ENCODE measurements at regions not wholly inside any gene's neighbourhood (a gene's known extent, or its start where the extent isn't known, plus 50 kb on each side); places are given as distances from the start of the nearest gene placed in this dataset.

GRCh38 chr3:118088696-118089095 lies 946.0 kb downstream of the IGSF11 start:
- no peaks in the 10 kb centered on the region for H3K4me1 ChIP-seq (ENCODE audit: control insufficient read depth in 5 of 5, insufficient read depth in 5 of 5, low read length in 5 of 5)
- no peak overlapping the region for H3K27ac ChIP-seq (ENCODE audit: low read depth in 1 of 2, low read length in 1 of 2)
- no peaks in the 10 kb centered on the region for H3K36me3 ChIP-seq (ENCODE audit: control insufficient read depth in 4 of 4, insufficient read depth in 4 of 4, low read length in 4 of 4)
- no peak overlapping the region for H3K4me3 ChIP-seq
- no peak for TF ChIP-seq CTCF (IDR thresholded peaks at IDR 0.05; ENCODE audit: control extremely low read depth, extremely low read depth)
- H3K9me3 ChIP-seq (ENCODE audit: control insufficient read depth in 4 of 4, insufficient read depth in 3 of 4, low read length in 3 of 4), result peaks cover 0 to 6% (median 2%) of the 10 kb centered on the region in 4 donors
- no peak for DNase-seq
- no peak for ATAC-seq (ENCODE audit: insufficient read depth, low FRiP score)
- 47 to 58% methylated on average over 3 of the region's 3 CpGs for WGBS, 2 donors
- H3K27me3 ChIP-seq (ENCODE audit: control insufficient read depth in 3 of 3, insufficient read depth in 3 of 3, low read length in 2 of 3), result no peaks in the 10 kb centered on the region
- no peak overlapping the region for H3K9ac ChIP-seq (ENCODE audit: insufficient read depth in 1 of 2, low read length in 2 of 2)

DNA sequence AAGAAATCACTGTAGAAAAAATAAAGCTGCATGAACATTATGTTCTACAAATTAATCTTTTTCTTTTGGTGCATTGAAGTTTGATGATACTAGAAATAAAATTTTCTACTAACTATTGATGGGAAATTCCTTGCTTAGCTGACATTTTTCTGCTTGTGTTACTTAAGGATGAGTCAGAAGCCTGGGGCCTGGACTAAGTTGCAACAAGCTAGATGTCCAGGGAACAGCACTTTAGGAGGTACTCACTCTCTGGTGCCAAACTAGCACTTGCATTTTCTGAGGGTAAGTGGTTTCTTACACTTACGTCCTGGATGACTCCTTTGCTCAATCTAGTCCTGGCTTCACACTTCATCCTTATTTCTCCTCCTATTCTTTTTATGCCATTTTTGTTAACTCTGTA lies 945.1 kb downstream of the IGSF11 start:
- WGBS, 2 donors, result 81% methylated on average over 1 of the region's 1 CpG
- H3K4me3 ChIP-seq, result no peak overlapping the region
- no peak overlapping the region for H3K27ac ChIP-seq (ENCODE audit: low read depth in 1 of 2, low read length in 1 of 2)
- ATAC-seq (ENCODE audit: insufficient read depth, low FRiP score) (no peak), DNase-seq (no peak)
- H3K27me3 ChIP-seq (ENCODE audit: control insufficient read depth in 3 of 3, insufficient read depth in 3 of 3, low read length in 2 of 3), result no peaks in the 10 kb centered on the region
- H3K9ac ChIP-seq (ENCODE audit: insufficient read depth in 1 of 2, low read length in 2 of 2), result no peak overlapping the region
- peaks cover 0 to 8% (median 3%) of the 10 kb centered on the region in 4 donors for H3K9me3 ChIP-seq (ENCODE audit: control insufficient read depth in 4 of 4, insufficient read depth in 3 of 4, low read length in 3 of 4)
- no peaks in the 10 kb centered on the region for H3K36me3 ChIP-seq (ENCODE audit: control insufficient read depth in 4 of 4, insufficient read depth in 4 of 4, low read length in 4 of 4)
- no peaks in the 10 kb centered on the region for H3K4me1 ChIP-seq (ENCODE audit: control insufficient read depth in 5 of 5, insufficient read depth in 5 of 5, low read length in 5 of 5)
- TF ChIP-seq CTCF (IDR thresholded peaks at IDR 0.05; ENCODE audit: control extremely low read depth, extremely low read depth), result no peak

- TF ChIP-seq CTCF (IDR thresholded peaks at IDR 0.05; ENCODE audit: control extremely low read depth, extremely low read depth), result no peak
- H3K27me3 ChIP-seq (ENCODE audit: control insufficient read depth in 3 of 3, insufficient read depth in 3 of 3, low read length in 2 of 3), result no peaks in the 10 kb centered on the region
- no peak overlapping the region for H3K27ac ChIP-seq (ENCODE audit: low read depth in 1 of 2, low read length in 1 of 2)
- no peak overlapping the region for H3K9ac ChIP-seq (ENCODE audit: insufficient read depth in 1 of 2, low read length in 2 of 2)
- ATAC-seq (ENCODE audit: insufficient read depth, low FRiP score) (no peak), DNase-seq (no peak)
- WGBS, 2 donors, result 92 to 95% methylated on average over 2 of the region's 2 CpGs
- H3K4me3 ChIP-seq, result no peak overlapping the region
- H3K36me3 ChIP-seq (ENCODE audit: control insufficient read depth in 4 of 4, insufficient read depth in 4 of 4, low read length in 4 of 4), result no peaks in the 10 kb centered on the region
- H3K9me3 ChIP-seq (ENCODE audit: control insufficient read depth in 4 of 4, insufficient read depth in 3 of 4, low read length in 3 of 4), result peaks cover 0 to 8% (median 3%) of the 10 kb centered on the region in 4 donors
- H3K4me1 ChIP-seq (ENCODE audit: control insufficient read depth in 5 of 5, insufficient read depth in 5 of 5, low read length in 5 of 5), result no peaks in the 10 kb centered on the region
Measured at GRCh38 chr3:118097226-118097625, 937.4 kb downstream of the IGSF11 start.

DNA sequence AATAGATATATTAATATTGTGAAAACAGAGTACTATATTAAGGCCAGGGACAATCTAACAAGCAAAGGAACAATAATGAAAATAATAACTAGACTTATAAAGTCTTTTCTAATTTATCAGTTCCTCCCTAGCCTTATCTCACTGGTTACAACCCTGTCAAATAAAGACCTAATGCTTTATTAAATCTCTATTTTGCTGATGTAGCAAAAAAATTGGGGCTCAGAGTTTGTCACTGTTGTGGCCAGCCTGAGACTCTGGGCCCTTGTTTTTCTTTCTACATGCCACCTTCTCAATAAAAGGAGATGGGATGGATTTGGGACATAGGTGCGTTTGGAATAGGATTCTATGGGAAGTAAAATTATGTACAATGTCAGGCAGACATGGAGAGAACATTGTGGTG lies 937.0 kb downstream of the IGSF11 start:
- DNase-seq (no peak), ATAC-seq (ENCODE audit: insufficient read depth, low FRiP score) (no peak)
- no peak overlapping the region for H3K9ac ChIP-seq (ENCODE audit: insufficient read depth in 1 of 2, low read length in 2 of 2)
- no peaks in the 10 kb centered on the region for H3K36me3 ChIP-seq (ENCODE audit: control insufficient read depth in 4 of 4, insufficient read depth in 4 of 4, low read length in 4 of 4)
- WGBS, 2 donors, result 85 to 91% methylated on average over 1 of the region's 1 CpG
- H3K27ac ChIP-seq (ENCODE audit: low read depth in 1 of 2, low read length in 1 of 2), result no peak overlapping the region
- no peak for TF ChIP-seq CTCF (IDR thresholded peaks at IDR 0.05; ENCODE audit: control extremely low read depth, extremely low read depth)
- peaks cover 0 to 8% (median 3%) of the 10 kb centered on the region in 4 donors for H3K9me3 ChIP-seq (ENCODE audit: control insufficient read depth in 4 of 4, insufficient read depth in 3 of 4, low read length in 3 of 4)
- no peaks in the 10 kb centered on the region for H3K27me3 ChIP-seq (ENCODE audit: control insufficient read depth in 3 of 3, insufficient read depth in 3 of 3, low read length in 2 of 3)
- no peak overlapping the region for H3K4me3 ChIP-seq
- no peaks in the 10 kb centered on the region for H3K4me1 ChIP-seq (ENCODE audit: control insufficient read depth in 5 of 5, insufficient read depth in 5 of 5, low read length in 5 of 5)
